Neuronal stem cell (in vitro differentiated cells): ENCODE measurements at regions not wholly inside any gene's neighbourhood (a gene's known extent, or its start where the extent isn't known, plus 50 kb on each side); places are given as distances from the start of the nearest gene placed in this dataset.

Experiments used
- DNase-seq: peaks from one replicate; pipeline ENCODE4 v3.0.0-alpha.2; 2013; ENCODE audit warnings: low spot score
- H2AFZ ChIP-seq: one replicate; pipeline ENCODE4 v1.6.1; 2013; ENCODE audit warnings: mild to moderate bottlenecking, low read length, inconsistent platforms
- H2AK5ac ChIP-seq: 2 replicates; pipeline ENCODE4 v1.6.1; 2013; ENCODE audit warnings: low read depth, mild to moderate bottlenecking, inconsistent platforms, low read length, moderate library complexity, mixed read lengths
- H2BK120ac ChIP-seq: 2 replicates; pipeline ENCODE4 v1.6.1; 2013; ENCODE audit warnings: low read depth, mild to moderate bottlenecking, inconsistent platforms, low read length, moderate library complexity, mixed read lengths
- H2BK12ac ChIP-seq: one replicate; pipeline ENCODE4 v1.6.1; 2013; ENCODE audit warnings: low read length, inconsistent platforms
- H2BK15ac ChIP-seq: 2 replicates; pipeline ENCODE4 v1.6.1; 2013; ENCODE audit warnings: mild to moderate bottlenecking, low read length, inconsistent platforms, mixed read lengths
- H2BK5ac ChIP-seq: one replicate; pipeline ENCODE4 v1.6.1; 2013; ENCODE audit warnings: inconsistent platforms, mild to moderate bottlenecking, low read length, moderate library complexity
- H3K14ac ChIP-seq: one replicate; pipeline ENCODE4 v1.6.1; 2013; ENCODE audit warnings: low read length, inconsistent platforms
- H3K18ac ChIP-seq: 2 replicates; pipeline ENCODE4 v1.6.1; 2013; ENCODE audit warnings: low read length, inconsistent platforms
- H3K23ac ChIP-seq: 2 replicates; pipeline ENCODE4 v1.6.1; 2013; ENCODE audit warnings: low read depth, mild to moderate bottlenecking, mixed read lengths, low read length, inconsistent platforms; ENCODE audit not compliant: poor library complexity
- H3K27ac ChIP-seq: replicated peaks from 3 replicates; pipeline ENCODE4 v1.5.1; 2013; ENCODE audit warnings: low read length, inconsistent platforms
- H3K27me3 ChIP-seq, 3 experiments: 2 replicates each; pipeline ENCODE4 v1.6.1; 2013; ENCODE audit warnings: low read length in 3 of 3, mild to moderate bottlenecking in 2 of 3, inconsistent platforms in 1 of 3, low read depth in 1 of 3, mixed read lengths in 1 of 3, moderate library complexity in 1 of 3; ENCODE audit not compliant: control insufficient read depth in 3 of 3, insufficient read depth in 3 of 3
- H3K36me3 ChIP-seq, 2 donors: replicated peaks in 1 of 2; 2 replicates each; pipeline ENCODE4 v1.6.1; 2013; ENCODE audit warnings: low read length in 2 of 2; ENCODE audit not compliant: control insufficient read depth in 2 of 2, insufficient read depth in 2 of 2
- H3K4ac ChIP-seq: 2 replicates; pipeline ENCODE4 v1.6.1; 2013; ENCODE audit warnings: inconsistent platforms, mild to moderate bottlenecking, low read length, moderate library complexity
- H3K4me1 ChIP-seq, 2 donors: 1 replicate in 1 of 2; 2 replicates in 1 of 2; pipeline ENCODE4 v1.6.1; 2013; ENCODE audit warnings: low read length in 2 of 2, low read depth in 1 of 2; ENCODE audit not compliant: control insufficient read depth in 2 of 2, insufficient read depth in 1 of 2
- H3K4me2 ChIP-seq: one replicate; pipeline ENCODE4 v1.6.1; 2013; ENCODE audit warnings: mild to moderate bottlenecking, low read length, inconsistent platforms; ENCODE audit not compliant: insufficient read depth, poor library complexity, severe bottlenecking
- H3K4me3 ChIP-seq, 2 donors: 2 replicates each; pipeline ENCODE4 v1.5.1; 2013; ENCODE audit warnings: low read length in 2 of 2, mild to moderate bottlenecking in 2 of 2, inconsistent platforms in 1 of 2, moderate library complexity in 1 of 2
- H3K79me1 ChIP-seq: one replicate; pipeline ENCODE4 v1.6.1; 2013; ENCODE audit warnings: low read depth, mild to moderate bottlenecking, inconsistent platforms, low read length, moderate library complexity
- H3K9ac ChIP-seq: one replicate; pipeline ENCODE4 v1.6.1; 2013; ENCODE audit warnings: mild to moderate bottlenecking, low read depth, low read length, inconsistent platforms; ENCODE audit not compliant: poor library complexity
- H3K9me3 ChIP-seq, 2 donors: replicated peaks in 1 of 2; 2 replicates each; pipeline versions ENCODE3 to v1.6.1; 2013; ENCODE audit warnings: low read length in 2 of 2, mild to moderate bottlenecking in 2 of 2, inconsistent platforms in 1 of 2, low read depth in 1 of 2, mixed read lengths in 1 of 2, moderate library complexity in 1 of 2; ENCODE audit not compliant: control insufficient read depth in 2 of 2, insufficient read depth in 1 of 2
- H4K8ac ChIP-seq: one replicate; pipeline ENCODE4 v1.6.1; 2013; ENCODE audit warnings: low read depth, mild to moderate bottlenecking, inconsistent platforms, low read length, moderate library complexity
- H4K91ac ChIP-seq: one replicate; pipeline ENCODE4 v1.6.1; 2013; ENCODE audit warnings: low read length, low read depth, mild to moderate bottlenecking, inconsistent platforms; ENCODE audit not compliant: poor library complexity
- WGBS, 2 donors: extraction: QIAGEN DNeasy Blood & Tissue Kit; methylation state at CpG; one replicate each; pipeline ENCODE4 v1.1.7; 2013; ENCODE audit warnings: missing lambda C conversion rate in 2 of 2, mixed read lengths in 1 of 2; ENCODE audit not compliant: insufficient read length in 2 of 2, insufficient replicate concordance in 1 of 2; ENCODE audit errors: extremely low coverage in 2 of 2; 5-methylcytosine and 5-hydroxymethylcytosine counted together

GRCh38 chr1:31485166-31485565, 72.2 kb downstream of the SERINC2 start:
- Histone ChIP-seq H2BK5ac (no peak overlapping the region), H4K91ac (no peak overlapping the region), H3K4me3 (no peak overlapping the region), H2AFZ (no peak overlapping the region), H4K8ac (no peak overlapping the region), H2BK12ac (no peak overlapping the region), H2BK15ac (no peak overlapping the region), H3K9ac (no peak overlapping the region), H3K4me2 (no peak overlapping the region), H3K4ac (no peak overlapping the region), H2AK5ac (no peak overlapping the region), H3K14ac (no peak overlapping the region), H3K23ac (no peak overlapping the region), H2BK120ac (no peak overlapping the region), H3K4me1 (peaks cover 0 to 7% of the 10 kb centered on the region in 2 donors), H3K27ac (no peak overlapping the region), H3K27me3 (peaks cover 0 to 9% (median 0%) of the 10 kb centered on the region in 3 experiments), H3K9me3 (peaks cover 0 to 3% of the 10 kb centered on the region in 2 donors), H3K79me1 (no peaks in the 10 kb centered on the region), H3K18ac (no peak overlapping the region), H3K36me3 (no peaks in the 10 kb centered on the region)
- DNase-seq = no peak
- WGBS, 2 donors = no CpG with 5 or more reads among the region's 5 CpGs

- no peak overlapping the region for H3K14ac ChIP-seq
- H4K91ac ChIP-seq = no peak overlapping the region
- H3K4me1 ChIP-seq = peaks cover 0 to 7% of the 10 kb centered on the region in 2 donors
- H3K4me3 ChIP-seq = no peak overlapping the region
- H2BK12ac ChIP-seq = no peak overlapping the region
- no peak overlapping the region for H3K18ac ChIP-seq
- H3K79me1 ChIP-seq = no peaks in the 10 kb centered on the region
- H3K9ac ChIP-seq = no peak overlapping the region
- H2BK5ac ChIP-seq = no peak overlapping the region
- H2BK15ac ChIP-seq = no peak overlapping the region
- H3K4ac ChIP-seq = no peak overlapping the region
- H3K27ac ChIP-seq = no peak overlapping the region
- no peak overlapping the region for H2BK120ac ChIP-seq
- no peak for DNase-seq
- peaks cover 0 to 3% of the 10 kb centered on the region in 2 donors for H3K9me3 ChIP-seq
- peaks cover 0 to 9% (median 0%) of the 10 kb centered on the region in 3 experiments for H3K27me3 ChIP-seq
- H3K4me2 ChIP-seq = no peak overlapping the region
- H2AK5ac ChIP-seq = no peak overlapping the region
- H4K8ac ChIP-seq = no peak overlapping the region
- no peak overlapping the region for H3K23ac ChIP-seq
- H2AFZ ChIP-seq = no peak overlapping the region
- H3K36me3 ChIP-seq = no peaks in the 10 kb centered on the region
- WGBS, 2 donors = 100% methylated on average over 2 of the region's 3 CpGs; no CpG with 5 or more reads in 1 of the 2 donors
Observed at GRCh38 chr1:31487143-31487542, 74.1 kb downstream of the SERINC2 start.

- H3K27me3 ChIP-seq = peaks cover 0 to 5% (median 0%) of the 10 kb centered on the region in 3 experiments
- no peak overlapping the region for H3K14ac ChIP-seq
Observed at GRCh38 chr1:31487721-31488293, 74.8 kb downstream of the SERINC2 start.

GRCh38 chr1:31488528-31488927, 75.5 kb downstream of the SERINC2 start:
- Histone ChIP-seq H3K14ac (no peak overlapping the region), H2BK5ac (no peak overlapping the region), H3K4me2 (no peak overlapping the region), H3K9me3 (no peaks in the 10 kb centered on the region), H3K36me3 (no peaks in the 10 kb centered on the region), H3K79me1 (no peaks in the 10 kb centered on the region), H2BK12ac (no peak overlapping the region), H2BK15ac (no peak overlapping the region), H3K27ac (no peak overlapping the region), H4K8ac (no peak overlapping the region), H3K4me3 (no peak overlapping the region), H3K27me3 (peaks cover 0 to 5% (median 0%) of the 10 kb centered on the region in 3 experiments), H2AK5ac (no peak overlapping the region), H2BK120ac (no peak overlapping the region), H3K9ac (no peak overlapping the region), H3K23ac (no peak overlapping the region), H3K4me1 (peaks cover 0 to 5% of the 10 kb centered on the region in 2 donors), H2AFZ (no peak overlapping the region), H3K4ac (no peak overlapping the region), H3K18ac (no peak overlapping the region), H4K91ac (no peak overlapping the region)
- WGBS, 2 donors = no CpG with 5 or more reads among the region's 4 CpGs
- no peak for DNase-seq

More at GRCh38 chr1:31487721-31488293, 74.8 kb downstream of the SERINC2 start:
- Histone ChIP-seq H3K4me2 (no peak overlapping the region), H3K23ac (no peak overlapping the region), H2AK5ac (no peak overlapping the region), H3K4me1 (peaks cover 0 to 7% of the 10 kb centered on the region in 2 donors), H3K27ac (no peak overlapping the region), H4K8ac (no peak overlapping the region), H3K4me3 (no peak overlapping the region), H3K36me3 (no peaks in the 10 kb centered on the region), H2BK12ac (no peak overlapping the region), H3K4ac (no peak overlapping the region), H2BK5ac (no peak overlapping the region), H3K79me1 (no peaks in the 10 kb centered on the region), H3K18ac (no peak overlapping the region), H3K9ac (no peak overlapping the region), H4K91ac (no peak overlapping the region), H2AFZ (no peak overlapping the region), H3K9me3 (no peaks in the 10 kb centered on the region), H2BK15ac (no peak overlapping the region), H2BK120ac (no peak overlapping the region)
- no peak for DNase-seq
- no CpG with 5 or more reads among the region's 5 CpGs for WGBS, 2 donors
